Cardiac muscle cell (in vitro differentiated cells and primary cell): ENCODE measurements at regions not wholly inside any gene's neighbourhood (a gene's known extent, or its start where the extent isn't known, plus 50 kb on each side); places are given as distances from the start of the nearest gene placed in this dataset.

Experiments used
- DNase-seq, 2 donors: peaks; one replicate each; pipeline versions ENCODE4 v3.0.0 to v3.0.0-alpha.2; 2010 to 2017; ENCODE audit warnings: low read depth in 1 of 2, low spot score in 1 of 2
- H3K27ac ChIP-seq: fragments of 200-600 bp; sonication (generic); 2 replicates; pipeline ENCODE4 v1.5.1; 2016
- H3K27me3 ChIP-seq: fragments of 200-600 bp; sonication (generic); 2 replicates; pipeline ENCODE4 v1.6.0; 2016; ENCODE audit warnings: control low read depth
- H3K36me3 ChIP-seq: fragments of 200-600 bp; sonication (generic); 2 replicates; pipeline ENCODE4 v1.5.1; 2016; ENCODE audit warnings: control low read depth
- H3K4me1 ChIP-seq: fragments of 200-600 bp; sonication (generic); 2 replicates; pipeline ENCODE4 v1.8.1; 2017; ENCODE audit warnings: low read depth, mild to moderate bottlenecking, mixed run types
- H3K4me3 ChIP-seq: fragments of 200-600 bp; sonication (generic); 2 replicates; pipeline ENCODE4 v1.5.1; 2016; ENCODE audit warnings: mild to moderate bottlenecking
- H3K9me3 ChIP-seq: fragments of 200-600 bp; sonication (generic); 2 replicates; pipeline ENCODE4 v1.5.1; 2017; ENCODE audit warnings: low read depth, mild to moderate bottlenecking, control low read depth
- CTCF ChIP-seq: IDR thresholded peaks from 2 replicates; pipeline ENCODE4 v1.5.1; 2012; ENCODE audit warnings: low read depth, mild to moderate bottlenecking, low read length

DNA sequence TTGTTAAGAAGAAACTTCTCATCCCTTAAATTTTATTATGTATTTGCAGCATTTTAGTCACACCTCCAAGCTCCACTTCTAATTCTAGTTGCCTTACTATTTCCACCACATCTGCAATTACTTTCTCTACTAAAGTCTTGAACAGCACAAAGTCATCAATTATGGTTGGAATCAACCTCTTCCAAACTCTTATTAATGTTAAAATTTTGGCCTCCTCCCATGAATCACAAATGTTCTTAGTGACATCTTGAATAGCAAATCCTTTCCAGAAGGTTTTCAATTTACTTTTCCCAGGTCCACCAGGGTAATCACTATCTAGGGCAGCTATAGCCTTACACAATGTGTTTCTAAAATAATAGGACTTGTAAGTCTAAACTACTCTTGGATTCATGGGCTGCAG, 126.3 kb upstream of the POM121L12 start:
- Histone ChIP-seq H3K27me3 (no peaks in the 10 kb centered on the region), H3K4me3 (no peak overlapping the region), H3K4me1 (no peaks in the 10 kb centered on the region), H3K9me3 (no peaks in the 10 kb centered on the region), H3K27ac (no peak overlapping the region), H3K36me3 (no peaks in the 10 kb centered on the region)
- DNase-seq: no peak
- TF ChIP-seq CTCF: no peak

- Histone ChIP-seq H3K27ac (no peak overlapping the region), H3K4me3 (no peak overlapping the region), H3K9me3 (no peaks in the 10 kb centered on the region), H3K4me1 (no peaks in the 10 kb centered on the region), H3K27me3 (no peaks in the 10 kb centered on the region), H3K36me3 (no peaks in the 10 kb centered on the region)
- no peak for TF ChIP-seq CTCF
- DNase-seq: no peak
Observed at GRCh38 chr7:52897713-52898112, 137.7 kb upstream of the POM121L12 start.

DNA sequence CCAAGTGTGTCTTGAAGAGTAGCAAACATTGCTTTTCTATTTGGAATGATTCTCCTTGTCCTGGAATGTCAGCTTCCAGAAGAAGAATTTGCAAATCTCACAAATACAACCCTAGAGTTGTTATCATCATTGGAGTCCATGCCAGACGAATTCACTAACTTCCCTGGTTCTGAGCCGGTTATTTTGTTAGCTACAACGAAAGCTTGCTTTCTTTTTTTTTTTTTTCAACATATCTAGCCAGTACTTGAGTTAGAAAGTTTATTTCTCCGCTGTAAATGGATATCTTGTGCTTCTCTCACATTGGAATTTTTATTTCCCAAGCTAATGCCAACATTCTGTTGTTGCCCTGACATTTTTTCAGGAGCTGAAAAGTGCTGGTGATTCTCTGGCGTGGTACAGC, 138.1 kb upstream of the POM121L12 start:
- no peak for TF ChIP-seq CTCF
- Histone ChIP-seq H3K27me3 (no peaks in the 10 kb centered on the region), H3K9me3 (no peaks in the 10 kb centered on the region), H3K36me3 (no peaks in the 10 kb centered on the region), H3K4me1 (no peaks in the 10 kb centered on the region), H3K4me3 (no peak overlapping the region), H3K27ac (no peak overlapping the region)
- DNase-seq: no peak

DNA sequence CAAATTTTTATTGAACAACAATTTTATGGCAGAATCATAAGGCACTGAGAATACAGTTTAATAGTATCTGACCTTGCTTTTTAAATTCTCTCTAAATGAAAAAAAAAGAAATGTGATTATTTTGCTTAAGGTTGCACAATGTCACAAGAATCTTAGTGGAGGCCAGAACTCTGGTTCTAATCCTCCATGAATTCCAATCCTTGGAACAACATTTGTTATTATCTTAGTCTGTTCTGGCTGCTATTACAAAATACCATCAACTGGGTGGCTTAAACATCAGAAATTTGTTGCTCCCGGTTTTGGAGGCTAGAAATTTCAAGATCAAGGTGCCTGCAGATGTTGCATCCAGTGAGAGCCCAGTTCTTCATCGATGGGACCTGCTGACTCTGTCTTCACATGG, 158.2 kb upstream of the POM121L12 start:
- DNase-seq: no peak
- Histone ChIP-seq H3K36me3 (no peaks in the 10 kb centered on the region), H3K27me3 (no peaks in the 10 kb centered on the region), H3K4me3 (no peak overlapping the region), H3K27ac (no peak overlapping the region), H3K9me3 (no peaks in the 10 kb centered on the region), H3K4me1 (no peaks in the 10 kb centered on the region)
- no peak for TF ChIP-seq CTCF

DNA sequence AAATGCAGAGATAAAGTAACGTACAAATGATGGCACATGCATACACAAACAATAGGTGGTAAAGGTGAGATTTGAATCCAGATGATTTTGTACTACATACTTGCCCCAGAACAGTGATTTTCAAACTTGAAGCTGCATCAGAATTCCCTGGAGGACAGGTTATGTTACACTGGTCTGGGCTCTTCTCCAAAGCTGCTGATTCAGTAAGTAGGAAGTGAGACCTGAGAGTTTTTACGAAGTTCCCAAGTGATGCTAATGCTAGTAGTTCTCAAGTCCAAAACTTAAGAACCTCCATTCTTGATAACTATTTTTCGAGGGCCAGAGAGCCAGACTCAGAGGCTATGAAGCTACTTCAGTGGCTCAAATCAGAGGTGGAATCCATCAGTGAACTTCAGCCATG, 159.0 kb upstream of the POM121L12 start:
- Histone ChIP-seq H3K36me3 (no peaks in the 10 kb centered on the region), H3K27me3 (no peaks in the 10 kb centered on the region), H3K9me3 (no peaks in the 10 kb centered on the region), H3K4me1 (no peaks in the 10 kb centered on the region), H3K4me3 (no peak overlapping the region), H3K27ac (no peak overlapping the region)
- TF ChIP-seq CTCF: no peak
- no peak for DNase-seq

GRCh38 chr7:52863652-52864051, 171.8 kb upstream of the POM121L12 start:
- H3K27ac ChIP-seq: no peak overlapping the region
- peaks cover 6% of the 10 kb centered on the region for H3K4me1 ChIP-seq
- no peak for TF ChIP-seq CTCF
- H3K27me3 ChIP-seq: no peaks in the 10 kb centered on the region
- no peak overlapping the region for H3K4me3 ChIP-seq
- no peaks in the 10 kb centered on the region for H3K9me3 ChIP-seq
- H3K36me3 ChIP-seq: no peaks in the 10 kb centered on the region
- DNase-seq: no peak
